ENCODE measurements at regions not wholly inside any gene's neighbourhood (a gene's known extent, or its start where the extent isn't known, plus 50 kb on each side); places are given as distances from the start of the nearest gene placed in this dataset.

DNA sequence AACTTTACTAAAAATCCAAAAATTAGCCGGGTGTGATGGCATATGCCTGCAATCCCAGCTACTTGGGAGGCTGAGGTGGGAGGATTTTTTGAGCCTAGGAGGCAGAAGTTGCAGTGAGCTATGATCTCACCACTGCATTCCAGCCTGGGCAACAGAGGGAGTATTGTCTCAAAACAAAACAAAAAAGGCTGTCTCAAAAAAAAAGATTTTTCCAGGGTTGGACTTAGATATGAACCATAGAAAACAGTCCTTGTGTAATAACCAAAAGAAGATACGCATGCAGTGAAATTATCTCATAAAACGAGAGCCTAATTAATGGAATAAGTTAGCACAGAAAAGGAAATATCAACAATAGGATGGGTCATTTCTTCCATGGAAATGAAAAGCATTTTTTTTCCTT is 320.4 kb upstream of the RASGRP1 start:
- DNase-seq (ENCODE audit: low spot score): no peak

DNA sequence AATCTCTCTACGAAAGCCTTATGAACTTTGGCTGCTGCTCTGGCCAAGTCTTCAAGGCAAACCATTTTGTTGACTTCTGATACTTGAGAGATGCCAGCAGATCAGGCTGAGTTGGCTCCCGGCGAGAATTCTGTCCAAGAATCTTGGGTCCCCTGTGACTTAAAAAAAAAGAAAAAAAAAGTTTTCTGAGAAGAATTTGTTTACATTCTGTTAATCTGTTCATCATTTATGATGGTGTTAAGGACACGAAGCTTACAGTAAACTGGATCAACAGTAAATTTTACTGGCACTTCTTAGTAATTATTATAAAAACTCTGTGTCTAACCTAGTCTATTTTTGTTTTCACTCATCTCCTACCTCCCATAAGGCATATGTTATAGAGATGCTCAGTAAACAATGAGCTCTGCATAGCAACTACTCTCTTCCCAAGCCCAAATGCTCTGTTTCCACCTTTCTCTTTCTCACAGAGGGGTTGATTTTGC is 320.9 kb upstream of the RASGRP1 start:
- no peak for DNase-seq (ENCODE audit: low spot score)

DNA sequence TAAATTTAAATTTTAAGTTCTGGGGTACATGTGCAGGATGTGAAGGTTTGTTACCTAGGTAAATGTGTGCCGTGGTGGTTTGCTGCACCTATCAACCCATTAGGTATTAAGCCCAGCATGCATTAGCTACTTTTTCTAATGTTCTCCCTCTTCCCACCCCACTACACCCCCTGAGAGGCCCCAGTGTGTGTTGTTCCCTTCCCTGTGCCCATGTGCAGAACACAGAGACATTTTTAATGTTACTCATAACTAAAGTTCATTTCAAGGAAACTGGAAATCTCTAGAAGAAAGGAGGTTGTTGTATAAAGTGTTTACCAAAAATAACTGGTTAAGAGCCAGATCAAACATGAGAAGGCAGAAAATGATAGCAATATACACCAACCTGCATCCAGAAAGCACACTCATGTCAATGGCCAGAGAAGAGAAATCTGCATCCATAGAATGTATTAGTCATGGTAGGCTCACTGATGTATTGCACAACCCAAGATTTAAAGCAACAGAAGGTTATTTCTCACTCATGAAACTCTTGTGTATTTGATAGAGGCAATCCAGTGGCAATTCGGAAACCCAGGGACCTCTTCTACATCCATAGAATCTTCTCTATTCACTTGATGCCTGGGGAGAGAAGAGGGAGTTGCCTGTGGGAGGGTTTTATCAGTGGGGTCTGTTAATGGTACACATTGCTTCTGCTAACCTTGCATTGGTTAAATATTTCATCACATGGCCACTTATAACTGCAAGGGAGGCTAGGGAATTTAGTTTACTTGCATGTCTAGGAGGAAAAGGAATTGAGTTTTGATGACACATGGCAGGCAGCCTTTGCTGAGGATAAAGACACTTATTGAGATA is 321.9 kb upstream of the RASGRP1 start:
- DNase-seq (ENCODE audit: low spot score): peak; percentile 74

DNA sequence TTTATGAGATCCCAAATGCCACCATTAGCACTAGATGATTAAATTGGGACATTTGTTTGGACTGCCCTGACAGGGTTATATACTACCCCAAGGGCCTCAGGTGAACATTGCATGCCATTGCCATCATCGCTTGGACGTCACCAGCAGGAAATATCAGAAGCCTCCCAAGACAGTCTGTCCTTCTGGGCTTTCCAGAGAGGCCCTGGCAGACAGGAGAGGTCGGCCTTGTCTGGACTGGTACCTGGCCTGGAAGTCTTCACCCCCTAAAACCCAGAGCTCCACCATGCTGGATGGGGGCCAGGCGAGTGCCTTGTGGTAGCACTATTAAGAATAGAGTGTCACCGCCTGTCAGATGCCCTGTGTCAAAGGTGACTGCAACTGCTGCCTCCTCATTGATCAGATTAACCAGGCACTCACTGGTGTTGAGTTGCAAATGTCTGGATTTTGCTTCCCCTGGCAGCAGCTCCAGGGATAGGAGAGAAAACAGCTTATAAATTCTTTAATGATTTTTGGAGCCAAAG is 324.1 kb upstream of the RASGRP1 start:
- no peak for DNase-seq (ENCODE audit: low spot score)

DNA sequence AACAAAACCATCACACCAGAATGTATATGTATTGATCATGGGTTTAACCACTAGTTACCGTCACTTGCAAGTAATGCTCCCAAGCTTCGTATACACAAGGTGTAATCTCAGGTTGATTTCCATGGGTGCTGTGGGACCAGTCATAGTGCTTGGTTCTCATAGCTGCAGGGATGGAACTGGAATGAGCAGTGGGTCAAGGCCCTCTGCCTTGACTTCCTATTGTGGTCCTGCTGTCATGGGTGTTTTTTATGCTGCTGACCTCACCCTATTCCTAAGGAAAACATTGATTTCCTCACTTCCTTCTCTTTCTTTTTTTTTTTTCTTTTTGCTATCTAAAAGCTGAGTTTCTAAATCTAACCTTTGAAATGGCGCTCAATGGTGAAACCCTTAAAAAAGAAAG is 325.6 kb upstream of the RASGRP1 start:
- DNase-seq (ENCODE audit: low spot score): no peak

DNA sequence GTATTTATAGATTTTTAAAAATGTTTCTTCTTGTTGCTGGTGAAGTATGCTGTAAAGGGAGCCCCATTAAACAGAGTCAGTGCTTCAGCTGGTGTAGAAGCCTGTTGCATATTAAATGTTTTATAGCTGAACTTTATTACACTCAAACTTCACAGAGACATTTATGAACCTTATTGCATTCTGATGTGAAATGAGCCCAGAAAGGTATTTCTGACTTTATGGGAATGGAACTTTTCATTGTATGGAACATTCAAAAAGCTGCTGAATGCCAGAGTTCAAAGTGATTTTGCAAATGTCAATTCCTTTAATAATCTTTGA is 329.3 kb upstream of the RASGRP1 start:
- no peak for DNase-seq (ENCODE audit: low spot score)

DNA sequence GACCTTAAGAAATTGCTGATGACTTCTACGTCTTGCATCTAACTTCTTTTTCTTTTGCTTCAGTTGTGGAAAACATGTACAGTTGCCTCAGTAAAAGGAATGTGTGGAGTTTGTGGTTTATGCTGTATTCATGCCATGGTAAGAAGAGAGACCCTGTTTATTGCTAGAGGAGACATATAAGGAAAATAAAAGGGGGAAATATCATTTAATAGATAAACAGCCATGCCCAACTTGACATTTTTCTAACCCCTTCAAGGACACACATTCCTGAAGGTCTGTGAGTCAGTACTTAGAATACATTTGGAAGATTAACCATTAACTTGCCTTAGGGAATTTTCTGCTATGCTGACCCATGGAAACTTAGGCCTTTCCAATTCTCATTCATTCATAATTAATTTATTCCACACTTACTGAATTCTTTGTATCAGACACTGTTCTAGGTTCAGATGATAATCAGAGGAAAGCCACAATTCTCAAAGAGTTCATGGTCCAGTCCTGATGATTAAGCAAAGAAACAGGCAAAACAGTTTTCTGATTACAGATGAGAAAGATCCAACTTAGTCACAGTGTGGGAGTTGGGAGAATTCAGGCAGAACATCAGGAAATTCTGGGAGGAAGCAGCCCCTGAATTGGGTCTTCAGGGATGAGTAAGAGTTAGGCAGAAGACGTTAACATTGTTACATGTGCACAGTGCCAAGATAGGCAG is 329.8 kb upstream of the RASGRP1 start:
- DNase-seq (ENCODE audit: low spot score): peak; percentile 48

DNA sequence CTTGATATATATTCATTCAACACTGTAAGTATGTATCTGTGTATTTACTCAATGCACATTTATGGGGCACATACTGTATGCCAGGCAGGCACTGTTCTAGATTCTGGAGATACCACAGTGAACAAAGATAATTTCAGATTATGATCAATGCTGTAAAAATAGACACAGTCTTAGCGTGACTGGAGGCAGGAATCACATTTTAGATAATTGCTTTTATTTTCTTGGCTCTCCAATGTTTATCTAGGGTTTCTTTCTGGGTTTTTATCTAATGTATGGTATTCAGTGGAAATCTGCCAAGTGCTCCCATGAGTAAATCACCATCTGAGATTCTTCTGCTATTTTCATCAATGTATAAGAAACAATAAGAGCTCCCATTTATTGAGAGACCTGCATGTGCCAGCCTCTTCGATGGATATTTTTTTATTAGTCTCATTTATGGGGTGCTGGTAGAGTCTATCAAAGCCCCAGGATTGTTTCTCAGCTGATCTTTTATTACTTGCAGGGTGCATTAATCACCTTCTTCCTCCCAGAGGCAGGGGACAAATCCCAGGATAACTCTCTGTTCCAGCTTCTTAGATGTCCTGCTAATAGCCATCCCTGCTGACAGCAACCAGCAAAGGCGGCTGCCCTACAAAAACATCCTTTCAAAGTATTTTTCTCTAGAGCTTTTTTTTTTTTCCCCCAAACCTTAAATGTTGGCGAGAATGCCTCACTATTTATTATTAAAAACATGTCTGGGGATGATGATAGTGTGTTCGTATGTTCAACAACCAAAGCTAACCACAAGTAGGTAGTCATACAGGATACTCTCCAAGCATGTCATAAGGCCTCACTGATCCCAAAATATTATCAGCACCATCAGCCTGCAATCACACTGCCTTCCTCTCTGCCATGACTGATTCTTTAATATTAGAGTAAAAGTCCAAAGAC is 331.0 kb upstream of the RASGRP1 start:
- peak; percentile 76 for DNase-seq (ENCODE audit: low spot score)

DNA sequence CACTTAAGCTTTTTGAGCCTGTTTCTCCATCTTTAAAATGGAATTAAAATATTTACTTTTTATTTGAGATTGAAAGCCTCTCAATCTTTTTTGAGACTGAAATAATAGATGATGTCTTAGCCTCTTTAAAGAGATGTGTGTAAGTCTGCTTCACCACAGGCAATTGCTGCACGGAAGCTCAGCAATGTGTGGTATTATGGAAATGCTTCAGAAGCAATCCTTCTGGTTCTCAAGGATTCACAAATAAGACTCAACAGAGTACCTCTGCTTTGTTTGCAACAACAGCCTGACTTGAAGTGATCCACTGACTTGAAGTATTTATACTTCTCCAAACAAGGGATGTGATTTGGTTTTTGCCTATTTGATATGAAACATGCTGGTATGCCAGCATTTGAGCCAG is 332.0 kb upstream of the RASGRP1 start:
- DNase-seq (ENCODE audit: low spot score): no peak

DNA sequence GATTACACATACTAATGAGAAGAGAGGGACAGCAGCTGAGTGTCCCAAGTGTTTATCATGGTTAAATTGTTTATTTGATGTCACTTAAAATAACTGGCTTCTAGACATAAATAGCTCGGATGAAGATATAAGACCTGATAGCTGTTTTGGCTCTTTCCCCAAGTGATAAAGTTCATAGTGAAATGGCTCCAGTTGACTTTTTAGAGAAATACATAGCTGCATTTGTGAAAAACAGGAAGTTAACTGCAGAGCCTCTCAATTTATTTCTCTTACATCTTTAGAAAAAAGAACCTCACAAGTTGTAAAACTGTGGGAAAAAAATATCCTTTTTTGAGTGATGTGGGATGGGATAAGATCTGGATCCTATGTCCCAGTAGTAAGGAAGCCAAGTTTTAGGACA is 332.9 kb upstream of the RASGRP1 start:
- DNase-seq (ENCODE audit: low spot score): no peak

DNA sequence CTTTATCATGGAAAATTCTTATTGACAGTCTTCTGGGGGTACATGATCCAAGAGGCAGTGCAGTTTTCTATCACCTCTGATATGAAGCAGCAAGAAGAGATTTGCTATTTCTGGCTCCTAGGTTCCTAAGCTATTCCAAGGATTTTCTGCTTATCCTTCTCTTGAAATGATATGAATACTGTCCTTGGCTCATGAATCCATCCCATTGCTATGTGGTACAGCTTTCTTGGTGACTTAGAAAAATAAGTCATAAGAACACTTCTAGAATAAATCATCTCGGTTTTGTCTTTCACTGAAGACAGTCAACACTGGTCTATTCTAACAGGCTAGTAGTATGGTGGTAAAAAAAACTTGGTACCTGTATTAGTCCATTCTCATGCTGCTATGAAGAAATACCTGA is 333.6 kb upstream of the RASGRP1 start:
- peak; percentile 35 for DNase-seq (ENCODE audit: low spot score)

DNA sequence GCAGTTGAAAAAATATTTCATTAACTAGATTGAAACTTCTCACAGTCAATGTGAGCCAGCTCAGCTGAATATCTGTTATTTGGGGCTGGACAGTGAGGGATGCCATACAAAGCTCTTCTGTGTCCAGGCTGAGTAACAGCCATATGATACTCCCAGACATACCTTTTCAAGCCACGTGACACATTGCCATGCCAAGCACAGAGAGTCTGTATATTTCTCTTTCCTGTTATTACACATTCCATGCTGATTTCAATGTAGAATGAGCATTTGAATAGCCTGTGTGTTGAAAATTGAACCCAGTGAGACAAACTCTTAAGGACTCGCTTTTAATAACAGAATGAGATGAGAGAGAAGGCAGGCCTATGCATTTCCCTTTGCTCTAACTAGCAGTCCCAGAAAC is 334.7 kb upstream of the RASGRP1 start:
- no peak for DNase-seq (ENCODE audit: low spot score)

DNA sequence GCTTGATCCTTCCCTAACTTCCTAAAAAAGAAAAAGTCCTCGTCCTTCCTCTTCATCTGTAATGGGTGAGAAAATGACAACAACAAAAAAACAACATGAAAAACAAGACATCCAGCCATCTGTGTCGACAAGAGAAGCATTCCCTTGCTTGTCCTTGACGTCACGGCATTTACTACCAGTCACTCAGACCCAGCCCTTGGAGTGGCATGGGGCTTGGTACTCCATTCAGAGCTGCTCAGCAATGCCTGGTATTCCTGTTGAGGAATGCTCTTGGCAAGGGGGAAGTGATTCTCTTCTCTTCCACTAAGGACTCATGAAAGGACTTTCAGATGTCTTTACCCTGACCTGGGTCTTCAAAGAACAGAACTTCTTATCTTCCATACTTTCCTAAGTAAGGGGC is 339.7 kb upstream of the RASGRP1 start:
- DNase-seq (ENCODE audit: low spot score): no peak

DNA sequence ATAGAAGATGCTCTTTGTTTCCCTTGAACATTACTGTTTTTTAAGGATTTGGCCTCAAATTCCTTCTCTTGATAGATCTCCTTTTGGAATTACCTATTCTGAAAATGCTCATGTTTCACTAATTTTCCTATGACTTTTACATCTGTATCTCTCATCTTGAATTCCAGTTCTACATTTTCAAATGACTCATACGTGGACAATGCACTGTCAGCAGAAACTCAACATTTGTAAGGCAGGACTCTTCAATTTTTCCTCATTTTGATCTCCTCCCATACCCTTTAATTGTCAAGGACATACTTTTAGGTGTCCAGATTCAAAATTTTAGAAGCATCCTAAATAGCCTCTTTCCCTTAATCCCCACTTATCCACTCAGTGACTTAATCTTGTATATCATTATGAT is 341.0 kb upstream of the RASGRP1 start:
- DNase-seq (ENCODE audit: low spot score): no peak

DNA sequence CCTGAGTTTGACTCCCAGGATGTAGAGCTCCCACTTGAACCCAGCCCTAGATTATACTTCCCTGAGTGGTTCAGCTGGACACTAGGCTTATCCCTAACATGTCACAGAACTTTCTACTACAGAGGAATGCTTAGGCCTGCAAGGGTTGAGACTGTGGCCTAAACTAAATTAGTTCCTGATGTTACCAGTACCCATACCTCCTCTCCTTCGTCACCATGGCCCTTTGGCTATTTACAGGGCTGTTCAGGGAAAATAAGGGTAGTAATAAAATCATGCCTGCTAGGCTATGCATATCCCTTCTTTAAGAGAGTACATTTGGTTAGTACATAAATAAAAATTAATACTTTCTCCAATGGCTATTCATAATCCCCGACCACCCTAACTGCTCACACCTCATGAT is 356.4 kb upstream of the RASGRP1 start:
- no peak for DNase-seq (ENCODE audit: low spot score)

DNA sequence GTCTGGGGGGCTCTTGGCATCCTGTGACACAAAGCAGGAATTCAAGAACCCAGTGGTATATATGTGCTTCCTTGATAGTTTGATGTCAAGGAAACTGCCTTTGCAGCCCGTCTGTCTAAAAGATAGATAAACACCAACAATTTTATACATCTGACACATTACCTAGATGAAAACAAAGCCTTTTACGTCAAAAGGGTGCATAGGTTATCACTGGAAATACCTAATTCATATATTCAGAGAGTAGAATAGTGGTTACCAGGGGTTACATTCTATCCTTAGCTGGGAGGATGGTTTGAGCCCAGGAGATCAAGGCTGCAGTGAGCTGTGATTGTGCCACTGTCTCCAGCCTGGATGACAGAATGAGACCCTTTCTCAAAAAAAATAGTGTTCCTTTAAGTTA is 356.9 kb upstream of the RASGRP1 start:
- DNase-seq (ENCODE audit: low spot score): no peak

DNA sequence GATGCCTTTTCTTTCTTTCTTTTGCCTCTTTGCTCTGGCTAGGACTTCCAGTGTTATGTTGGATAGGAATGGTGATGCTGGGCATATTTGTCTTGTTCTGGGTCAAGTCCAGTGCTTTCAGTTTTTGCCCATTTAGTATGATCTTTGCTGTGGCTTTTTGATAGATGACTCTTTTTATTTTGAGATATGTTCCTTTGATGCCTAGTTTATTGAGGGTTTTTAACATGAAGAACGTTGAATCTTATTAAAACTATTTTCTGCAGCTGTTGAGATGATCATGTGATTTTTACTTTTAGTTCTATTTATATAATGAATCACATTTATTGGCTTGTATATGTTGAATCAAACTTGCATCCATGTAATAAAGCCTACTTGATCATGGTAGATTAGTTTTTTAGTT is 363.8 kb upstream of the RASGRP1 start:
- no peak for DNase-seq (ENCODE audit: low spot score)

DNA sequence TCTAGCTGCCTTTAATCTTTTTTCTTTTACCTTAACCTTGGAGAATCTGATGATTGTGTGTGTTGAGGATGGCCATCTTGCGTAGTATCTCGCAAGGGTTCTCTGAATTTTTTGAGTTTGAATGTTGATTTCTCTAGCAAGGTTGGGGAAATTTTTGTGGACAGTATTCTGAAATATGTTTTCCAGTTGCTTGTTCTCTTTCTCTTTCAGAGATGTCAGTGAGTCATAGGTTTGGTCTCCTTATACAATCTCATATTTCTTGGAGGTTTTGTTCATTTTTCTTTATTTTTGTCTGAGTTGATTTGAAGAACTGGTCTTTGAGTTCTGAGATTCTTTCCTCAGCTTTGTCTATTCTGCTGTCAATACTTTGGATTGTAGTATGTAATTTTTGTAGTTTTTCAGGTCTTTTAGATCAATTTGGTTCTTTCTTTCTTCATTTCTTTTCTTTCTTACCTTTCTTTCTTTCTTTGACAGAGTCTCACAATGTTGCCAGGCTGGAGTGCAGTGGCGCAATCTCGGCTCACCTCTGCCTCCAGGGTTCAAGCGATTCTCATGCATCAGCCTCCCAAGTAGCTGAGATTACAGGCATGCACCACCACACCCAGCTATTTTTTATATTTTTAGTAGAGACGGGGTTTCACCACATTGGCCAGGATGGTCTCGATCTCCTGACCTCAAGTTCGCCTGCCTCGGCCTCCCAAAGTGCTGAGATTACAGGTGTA is 366.4 kb upstream of the RASGRP1 start:
- no peak for DNase-seq (ENCODE audit: low spot score)

DNA sequence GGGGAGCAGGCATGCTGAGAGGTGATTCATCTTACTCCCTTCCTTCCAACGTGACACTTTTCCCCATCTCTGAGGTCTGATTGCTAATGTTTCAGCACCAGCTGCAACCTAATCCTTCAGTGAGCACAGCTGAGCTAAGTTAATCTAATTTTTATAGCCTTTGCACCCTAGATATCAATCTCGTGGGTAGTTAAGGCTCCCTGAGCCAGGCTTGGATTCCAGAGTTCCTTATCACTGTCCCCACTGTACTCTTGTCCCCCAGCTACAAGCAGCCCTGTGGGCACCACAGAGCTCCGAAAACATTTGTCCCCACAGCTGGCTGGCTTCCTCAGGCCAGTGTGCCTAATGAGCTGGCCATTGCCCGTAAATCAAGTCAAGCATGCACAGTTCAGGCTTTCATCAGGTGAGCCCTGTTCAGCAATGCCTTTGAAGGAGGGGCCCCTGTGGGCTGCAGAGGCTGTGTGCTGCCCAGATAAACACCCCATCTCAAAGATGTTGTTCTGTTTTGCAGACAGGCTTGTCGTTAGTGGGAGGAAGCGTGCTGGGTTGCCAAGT is 376.9 kb upstream of the RASGRP1 start:
- DNase-seq (ENCODE audit: low spot score): peak; percentile 51

DNA sequence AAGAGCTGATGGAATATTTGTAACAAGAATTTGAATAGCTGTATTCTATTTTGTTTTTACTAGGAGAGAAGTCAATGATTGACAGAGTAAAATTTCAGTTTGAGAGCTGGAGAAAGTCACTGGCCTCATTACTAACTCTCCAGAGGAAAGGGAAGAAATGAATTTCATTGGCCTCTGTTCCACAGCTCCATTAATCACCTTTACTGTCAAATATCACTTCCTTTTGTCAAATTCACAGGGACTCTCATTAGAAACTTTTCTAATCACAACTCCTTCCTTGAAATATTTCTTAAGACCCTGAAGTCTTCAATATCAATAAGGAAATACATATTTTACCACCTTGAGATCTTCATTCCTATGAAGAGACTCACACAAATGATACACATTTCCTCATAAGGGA is 379.9 kb upstream of the RASGRP1 start:
- DNase-seq (ENCODE audit: low spot score): no peak
